GM23338 (cell line): ENCODE measurements at regions not wholly inside any gene's neighbourhood (a gene's known extent, or its start where the extent isn't known, plus 50 kb on each side); places are given as distances from the start of the nearest gene placed in this dataset.

Source experiments
- ATAC-seq: fragments of 200-7000 bp; cut with Tn5 transposase; 3 replicates; pipeline ENCODE4 v1.9.1; 2020
- DNase-seq: peaks from one replicate; pipeline ENCODE4 v3.0.0-alpha.2; 2015; ENCODE audit warnings: low spot score
- H2AFZ ChIP-seq: fragments of 200-600 bp; sonication (generic); 2 replicates; pipeline ENCODE4 v1.8.0; 2016; ENCODE audit warnings: antibody characterized with exemption, mild to moderate bottlenecking, moderate library complexity
- H3F3A ChIP-seq: fragments of 200-600 bp; sonication (generic); replicated peaks from 2 replicates; pipeline ENCODE4 v1.8.0; 2017; ENCODE audit warnings: antibody characterized with exemption, mixed run types, low read depth
- H3K27ac ChIP-seq: fragments of 200-600 bp; sonication (generic); 2 replicates; pipeline ENCODE4 v1.6.1; 2016; ENCODE audit warnings: low read depth
- H3K27me3 ChIP-seq: fragments of 200-600 bp; sonication (generic); 2 replicates; pipeline ENCODE4 v1.8.0; 2016; ENCODE audit warnings: mild to moderate bottlenecking, mixed run types, moderate library complexity; ENCODE audit not compliant: insufficient read depth
- H3K36me3 ChIP-seq: fragments of 200-600 bp; sonication (generic); 2 replicates; pipeline ENCODE4 v1.8.0; 2016; ENCODE audit warnings: mild to moderate bottlenecking; ENCODE audit not compliant: insufficient read depth
- H3K4me1 ChIP-seq: fragments of 200-600 bp; sonication (generic); 2 replicates; pipeline ENCODE4 v1.8.0; 2016; ENCODE audit warnings: mild to moderate bottlenecking, moderate library complexity; ENCODE audit not compliant: insufficient read depth
- H3K4me2 ChIP-seq: fragments of 200-600 bp; sonication (generic); 2 replicates; pipeline ENCODE4 v1.7.1; 2017; ENCODE audit warnings: mixed run types
- H3K4me3 ChIP-seq: fragments of 200-600 bp; sonication (generic); 2 replicates; pipeline ENCODE4 v1.6.1; 2016; ENCODE audit warnings: mixed run types
- H3K79me2 ChIP-seq: fragments of 200-600 bp; sonication (generic); replicated peaks from 2 replicates; pipeline ENCODE4 v1.8.0; 2017; ENCODE audit warnings: mild to moderate bottlenecking; ENCODE audit not compliant: insufficient read depth
- H3K9me2 ChIP-seq: fragments of 200-600 bp; sonication (generic); 2 replicates; pipeline ENCODE4 v1.8.0; 2017; ENCODE audit not compliant: insufficient read depth
- H4K20me1 ChIP-seq: fragments of 200-600 bp; sonication (generic); replicated peaks from 2 replicates; pipeline ENCODE4 v1.8.0; 2017; ENCODE audit warnings: mild to moderate bottlenecking; ENCODE audit not compliant: insufficient read depth
- H3K27ac Mint-ChIP-seq: 2 replicates; pipeline ENCODE4 v1.8.0; 2020; ENCODE audit warnings: inconsistent platforms, mild to moderate bottlenecking, moderate library complexity, mixed read lengths
- H3K27me3 Mint-ChIP-seq: 3 replicates; pipeline ENCODE4 v1.8.0; 2022; ENCODE audit warnings: low read depth, mild to moderate bottlenecking, moderate library complexity, mixed read lengths, inconsistent platforms; ENCODE audit not compliant: insufficient read depth, poor library complexity
- H3K36me3 Mint-ChIP-seq: 3 replicates; pipeline ENCODE4 v1.8.0; 2021; ENCODE audit warnings: low read depth, mild to moderate bottlenecking, inconsistent platforms, moderate library complexity, mixed read lengths
- H3K4me1 Mint-ChIP-seq: 3 replicates; pipeline ENCODE4 v1.8.0; 2020; ENCODE audit warnings: mild to moderate bottlenecking, inconsistent platforms, mixed read lengths
- H3K4me3 Mint-ChIP-seq: 3 replicates; pipeline ENCODE4 v1.8.0; 2021; ENCODE audit warnings: moderate library complexity, mild to moderate bottlenecking, inconsistent platforms, mixed read lengths
- H3K9me3 Mint-ChIP-seq: 3 replicates; pipeline ENCODE4 v1.8.0; 2020; ENCODE audit warnings: moderate library complexity, mild to moderate bottlenecking, inconsistent platforms, mixed read lengths
- CREB1 ChIP-seq: fragments of 250-450 bp; sonication (Bioruptor Pico); IDR thresholded peaks from 2 replicates; pipeline ENCODE4 v1.5.0; 2020; ENCODE audit warnings: low read depth, mild to moderate bottlenecking, moderate library complexity
- EZH2 ChIP-seq: fragments of 200-600 bp; sonication (generic); IDR thresholded peaks from one replicate; pipeline ENCODE4 v1.8.0; 2017; ENCODE audit warnings: antibody characterized with exemption, mild to moderate bottlenecking, low read depth; ENCODE audit not compliant: unreplicated experiment
- EZH2phosphoT487 ChIP-seq: fragments of 200-600 bp; sonication (generic); IDR thresholded peaks from one replicate; pipeline ENCODE4 v1.8.1; 2018; ENCODE audit warnings: antibody characterized with exemption; ENCODE audit not compliant: unreplicated experiment
- JUNB ChIP-seq: IDR thresholded peaks from one replicate; pipeline ENCODE4 v1.6.1; 2016; ENCODE audit warnings: antibody characterized with exemption; ENCODE audit not compliant: unreplicated experiment
- POLR2AphosphoS5 ChIP-seq: IDR thresholded peaks from 2 replicates; pipeline ENCODE4 v1.6.1; 2016; ENCODE audit warnings: antibody characterized with exemption, low read depth
- STAT1 ChIP-seq: IDR thresholded peaks from one replicate; pipeline ENCODE4 v1.6.1; 2016; ENCODE audit warnings: antibody characterized with exemption; ENCODE audit not compliant: unreplicated experiment
- ZNF114 ChIP-seq: fragments of 250-450 bp; sonication (Bioruptor Pico); IDR thresholded peaks from 2 replicates; pipeline ENCODE4 v1.5.0; 2020; ENCODE audit warnings: mild to moderate bottlenecking, moderate library complexity
- TF ChIP-seq, protein P1 (sequence below): IDR thresholded peaks from one replicate; pipeline ENCODE4 v1.6.1; 2018; ENCODE audit warnings: antibody characterized with exemption; ENCODE audit not compliant: unreplicated experiment
- TF ChIP-seq, protein P2 (sequence below): IDR thresholded peaks from 2 replicates; pipeline ENCODE4 v1.6.1; 2016; ENCODE audit warnings: antibody characterized with exemption
- TF ChIP-seq, protein P3 (sequence below), 2 experiments: fragments of 200-600 bp in 1 of 2; sonication (generic) in 1 of 2; conservative IDR thresholded peaks; 2 replicates each; pipeline versions ENCODE4 v1.5.1 to v1.6.1; 2016 to 2017; ENCODE audit warnings: antibody characterized with exemption in 2 of 2, low read depth in 2 of 2, mild to moderate bottlenecking in 2 of 2, moderate library complexity in 1 of 2

DNA sequence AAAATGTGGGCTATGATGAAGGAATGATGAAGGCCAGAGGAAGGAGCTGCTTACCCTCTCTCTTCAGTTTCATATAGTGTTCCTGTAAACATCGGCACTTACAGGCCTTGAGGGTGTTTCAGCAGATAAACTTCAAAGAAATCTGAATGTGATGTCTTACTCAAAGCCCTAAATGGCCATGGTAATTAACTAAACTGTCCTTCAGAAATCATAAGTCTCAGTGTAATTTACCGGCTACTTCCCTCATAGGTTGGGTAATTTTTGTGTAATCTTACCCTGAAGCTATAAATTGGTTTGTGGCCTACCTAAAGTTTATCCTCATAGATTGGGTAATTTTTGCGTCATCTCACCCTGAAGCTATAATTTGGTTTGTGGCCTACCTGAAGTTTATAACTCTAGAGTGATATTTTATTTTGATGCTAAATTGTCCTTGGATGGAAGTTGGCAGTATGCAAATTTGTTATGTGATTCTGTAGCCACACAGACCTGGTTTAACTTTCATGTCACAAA is 2700.3 kb downstream of the ARAP2 start (continued):
- TF ChIP-seq, protein P1, sequence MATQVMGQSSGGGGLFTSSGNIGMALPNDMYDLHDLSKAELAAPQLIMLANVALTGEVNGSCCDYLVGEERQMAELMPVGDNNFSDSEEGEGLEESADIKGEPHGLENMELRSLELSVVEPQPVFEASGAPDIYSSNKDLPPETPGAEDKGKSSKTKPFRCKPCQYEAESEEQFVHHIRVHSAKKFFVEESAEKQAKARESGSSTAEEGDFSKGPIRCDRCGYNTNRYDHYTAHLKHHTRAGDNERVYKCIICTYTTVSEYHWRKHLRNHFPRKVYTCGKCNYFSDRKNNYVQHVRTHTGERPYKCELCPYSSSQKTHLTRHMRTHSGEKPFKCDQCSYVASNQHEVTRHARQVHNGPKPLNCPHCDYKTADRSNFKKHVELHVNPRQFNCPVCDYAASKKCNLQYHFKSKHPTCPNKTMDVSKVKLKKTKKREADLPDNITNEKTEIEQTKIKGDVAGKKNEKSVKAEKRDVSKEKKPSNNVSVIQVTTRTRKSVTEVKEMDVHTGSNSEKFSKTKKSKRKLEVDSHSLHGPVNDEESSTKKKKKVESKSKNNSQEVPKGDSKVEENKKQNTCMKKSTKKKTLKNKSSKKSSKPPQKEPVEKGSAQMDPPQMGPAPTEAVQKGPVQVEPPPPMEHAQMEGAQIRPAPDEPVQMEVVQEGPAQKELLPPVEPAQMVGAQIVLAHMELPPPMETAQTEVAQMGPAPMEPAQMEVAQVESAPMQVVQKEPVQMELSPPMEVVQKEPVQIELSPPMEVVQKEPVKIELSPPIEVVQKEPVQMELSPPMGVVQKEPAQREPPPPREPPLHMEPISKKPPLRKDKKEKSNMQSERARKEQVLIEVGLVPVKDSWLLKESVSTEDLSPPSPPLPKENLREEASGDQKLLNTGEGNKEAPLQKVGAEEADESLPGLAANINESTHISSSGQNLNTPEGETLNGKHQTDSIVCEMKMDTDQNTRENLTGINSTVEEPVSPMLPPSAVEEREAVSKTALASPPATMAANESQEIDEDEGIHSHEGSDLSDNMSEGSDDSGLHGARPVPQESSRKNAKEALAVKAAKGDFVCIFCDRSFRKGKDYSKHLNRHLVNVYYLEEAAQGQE = no peak
- TF ChIP-seq STAT1 (no peak), JUNB (no peak), EZH2 (no peak), POLR2AphosphoS5 (no peak)
- TF ChIP-seq, protein P2, sequence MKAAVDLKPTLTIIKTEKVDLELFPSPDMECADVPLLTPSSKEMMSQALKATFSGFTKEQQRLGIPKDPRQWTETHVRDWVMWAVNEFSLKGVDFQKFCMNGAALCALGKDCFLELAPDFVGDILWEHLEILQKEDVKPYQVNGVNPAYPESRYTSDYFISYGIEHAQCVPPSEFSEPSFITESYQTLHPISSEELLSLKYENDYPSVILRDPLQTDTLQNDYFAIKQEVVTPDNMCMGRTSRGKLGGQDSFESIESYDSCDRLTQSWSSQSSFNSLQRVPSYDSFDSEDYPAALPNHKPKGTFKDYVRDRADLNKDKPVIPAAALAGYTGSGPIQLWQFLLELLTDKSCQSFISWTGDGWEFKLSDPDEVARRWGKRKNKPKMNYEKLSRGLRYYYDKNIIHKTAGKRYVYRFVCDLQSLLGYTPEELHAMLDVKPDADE = no peak

DNA sequence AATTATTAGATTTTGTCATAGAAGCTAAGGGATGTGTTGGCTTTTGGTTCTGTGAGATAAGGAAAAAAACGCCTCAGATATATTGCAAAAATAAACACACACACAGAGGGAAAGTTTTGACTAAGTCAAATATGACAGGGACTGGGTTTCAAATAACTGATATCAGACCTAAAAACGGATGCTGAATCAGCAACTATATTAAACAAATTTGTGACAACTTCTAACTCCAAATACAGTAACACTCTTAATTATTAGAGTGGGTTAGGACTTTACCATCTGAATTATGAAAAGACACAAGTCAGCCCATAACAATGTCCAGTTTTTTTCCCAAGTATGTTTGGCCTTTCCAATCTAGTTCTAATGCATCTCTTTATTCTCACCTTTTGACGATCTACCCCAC is 2693.1 kb downstream of the ARAP2 start:
- H3K4me1 ChIP-seq = no peaks in the 10 kb centered on the region
- H3K4me3 ChIP-seq = no peak overlapping the region
- Mint-ChIP-seq H3K36me3 (peaks cover 4% of the 10 kb centered on the region; the same call in 1 of the 3 replicates), H3K9me3 (peaks cover 10% of the 10 kb centered on the region; the same call in 2 of the 3 replicates), H3K4me3 (no peak overlapping the region), H3K27ac (no peak overlapping the region), H3K4me1 (no peaks in the 10 kb centered on the region), H3K27me3 (no peaks in the 10 kb centered on the region)
- H3K79me2 ChIP-seq = no peaks in the 10 kb centered on the region
- ATAC-seq = no peak
- H3K4me2 ChIP-seq = no peak overlapping the region
- no peaks in the 10 kb centered on the region for H4K20me1 ChIP-seq
- H3F3A ChIP-seq = no peaks in the 10 kb centered on the region
- H3K9me2 ChIP-seq = peaks cover 16% of the 10 kb centered on the region; the same call in 1 of the 2 replicates
- H3K27me3 ChIP-seq = no peaks in the 10 kb centered on the region
- no peak overlapping the region for H3K27ac ChIP-seq
- no peak for TF ChIP-seq EZH2
- TF ChIP-seq, protein P1 = no peak
- TF ChIP-seq, protein P2 = no peak
- no peak for TF ChIP-seq ZNF114 (CRISPR knock-in tag)
- TF ChIP-seq, protein P3, sequence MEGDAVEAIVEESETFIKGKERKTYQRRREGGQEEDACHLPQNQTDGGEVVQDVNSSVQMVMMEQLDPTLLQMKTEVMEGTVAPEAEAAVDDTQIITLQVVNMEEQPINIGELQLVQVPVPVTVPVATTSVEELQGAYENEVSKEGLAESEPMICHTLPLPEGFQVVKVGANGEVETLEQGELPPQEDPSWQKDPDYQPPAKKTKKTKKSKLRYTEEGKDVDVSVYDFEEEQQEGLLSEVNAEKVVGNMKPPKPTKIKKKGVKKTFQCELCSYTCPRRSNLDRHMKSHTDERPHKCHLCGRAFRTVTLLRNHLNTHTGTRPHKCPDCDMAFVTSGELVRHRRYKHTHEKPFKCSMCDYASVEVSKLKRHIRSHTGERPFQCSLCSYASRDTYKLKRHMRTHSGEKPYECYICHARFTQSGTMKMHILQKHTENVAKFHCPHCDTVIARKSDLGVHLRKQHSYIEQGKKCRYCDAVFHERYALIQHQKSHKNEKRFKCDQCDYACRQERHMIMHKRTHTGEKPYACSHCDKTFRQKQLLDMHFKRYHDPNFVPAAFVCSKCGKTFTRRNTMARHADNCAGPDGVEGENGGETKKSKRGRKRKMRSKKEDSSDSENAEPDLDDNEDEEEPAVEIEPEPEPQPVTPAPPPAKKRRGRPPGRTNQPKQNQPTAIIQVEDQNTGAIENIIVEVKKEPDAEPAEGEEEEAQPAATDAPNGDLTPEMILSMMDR (conservative IDR thresholded peaks at IDR 0.05; ENCODE audit: low read depth in 2 of 2) = no peak
- no peak for TF ChIP-seq CREB1 (CRISPR knock-in tag)
- no peak for TF ChIP-seq EZH2phosphoT487
- DNase-seq = no peak
- H3K36me3 ChIP-seq = no peaks in the 10 kb centered on the region
- no peak overlapping the region for H2AFZ ChIP-seq
